ENCODE measurements at regions not wholly inside any gene's neighbourhood (a gene's known extent, or its start where the extent isn't known, plus 50 kb on each side); places are given as distances from the start of the nearest gene placed in this dataset.

DNA sequence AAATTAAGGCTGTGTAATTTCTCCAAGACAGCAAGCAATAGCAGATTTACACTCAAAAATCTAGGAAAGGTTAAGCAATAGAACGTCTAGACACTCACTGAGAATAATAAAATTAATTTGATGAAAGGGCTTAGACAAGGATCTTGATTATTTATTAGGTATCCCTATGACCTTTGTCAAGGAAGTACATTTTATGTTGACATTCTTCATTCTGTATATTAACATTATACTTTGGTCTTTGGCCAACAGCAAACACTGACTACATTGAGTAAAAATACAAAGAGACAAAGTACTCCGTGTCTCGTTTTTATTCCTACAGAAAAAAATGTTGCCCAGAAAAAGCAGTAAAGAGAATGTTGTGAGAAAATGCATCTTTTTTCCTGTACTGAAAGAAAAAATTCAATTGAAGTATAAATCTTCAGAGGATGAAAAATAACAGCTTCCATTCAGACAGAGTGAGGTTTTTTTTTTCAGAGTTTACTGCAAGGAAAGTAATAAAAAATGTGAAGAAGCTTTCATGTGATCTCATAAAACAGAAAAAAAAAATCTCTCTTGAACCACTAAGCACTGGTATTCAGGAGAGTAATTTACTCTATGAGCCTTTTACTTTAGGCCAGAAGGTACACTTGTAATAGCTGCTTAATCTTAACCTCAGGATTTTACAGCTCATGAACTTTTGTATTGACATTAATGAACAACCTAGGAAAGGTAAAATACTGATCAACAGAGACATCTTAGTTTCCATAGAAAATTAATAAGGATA lies 605.0 kb downstream of the FSCB start:
- no peak overlapping the region for H3K27ac ChIP-seq
- intact Hi-C loops (cut with DNase I; ENCODE audit: low total_unique reads): no loop called here
- no peaks in the 10 kb centered on the region for H3K36me3 ChIP-seq
- no peaks in the 10 kb centered on the region for H3K27me3 ChIP-seq (replicated peaks in 1 of 7)
- TF ChIP-seq, protein P1, sequence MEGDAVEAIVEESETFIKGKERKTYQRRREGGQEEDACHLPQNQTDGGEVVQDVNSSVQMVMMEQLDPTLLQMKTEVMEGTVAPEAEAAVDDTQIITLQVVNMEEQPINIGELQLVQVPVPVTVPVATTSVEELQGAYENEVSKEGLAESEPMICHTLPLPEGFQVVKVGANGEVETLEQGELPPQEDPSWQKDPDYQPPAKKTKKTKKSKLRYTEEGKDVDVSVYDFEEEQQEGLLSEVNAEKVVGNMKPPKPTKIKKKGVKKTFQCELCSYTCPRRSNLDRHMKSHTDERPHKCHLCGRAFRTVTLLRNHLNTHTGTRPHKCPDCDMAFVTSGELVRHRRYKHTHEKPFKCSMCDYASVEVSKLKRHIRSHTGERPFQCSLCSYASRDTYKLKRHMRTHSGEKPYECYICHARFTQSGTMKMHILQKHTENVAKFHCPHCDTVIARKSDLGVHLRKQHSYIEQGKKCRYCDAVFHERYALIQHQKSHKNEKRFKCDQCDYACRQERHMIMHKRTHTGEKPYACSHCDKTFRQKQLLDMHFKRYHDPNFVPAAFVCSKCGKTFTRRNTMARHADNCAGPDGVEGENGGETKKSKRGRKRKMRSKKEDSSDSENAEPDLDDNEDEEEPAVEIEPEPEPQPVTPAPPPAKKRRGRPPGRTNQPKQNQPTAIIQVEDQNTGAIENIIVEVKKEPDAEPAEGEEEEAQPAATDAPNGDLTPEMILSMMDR (IDR thresholded peaks at IDR 0.05 in 8 of 11, conservative IDR thresholded peaks at IDR 0.05 in 3 of 11): no peak
- TF ChIP-seq POLR2A (IDR thresholded peaks at IDR 0.05): no peak
- TF ChIP-seq POLR2AphosphoS5 (IDR thresholded peaks at IDR 0.05): no peak
- H3K9me3 ChIP-seq: peaks cover 0 to 17% (median 3%) of the 10 kb centered on the region in 8 donors
- DNase-seq: no peak
- 57 to 73% (median 69%) methylated on average over 3 of the region's 3 CpGs for whole genome bisulfite sequencing, 5 donors
- no peak overlapping the region for H3K4me3 ChIP-seq
- no peaks in the 10 kb centered on the region for H3K4me1 ChIP-seq

DNA sequence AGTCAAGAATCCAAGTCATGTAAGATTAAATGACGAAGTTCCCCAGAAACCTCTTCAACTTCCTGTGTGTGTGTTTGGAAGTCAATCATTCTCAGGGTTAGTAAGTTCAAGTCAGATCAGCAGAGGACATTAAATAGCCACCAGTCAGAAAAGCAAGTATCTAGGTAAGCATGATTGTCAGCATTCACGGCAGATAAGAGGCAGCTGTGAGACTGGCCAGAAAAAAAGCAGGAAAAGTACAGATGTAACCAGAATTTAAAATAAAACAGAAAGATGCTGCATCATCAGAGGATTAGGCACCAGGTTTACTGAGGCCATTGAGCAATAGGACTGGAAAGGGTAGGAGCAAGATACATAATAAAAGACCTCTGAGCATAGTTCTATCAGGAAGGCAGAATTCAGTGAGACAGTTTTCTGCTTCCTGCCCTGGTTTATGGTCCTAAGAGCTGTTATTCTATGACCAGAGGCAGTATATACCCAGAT lies 606.9 kb downstream of the FSCB start:
- H3K36me3 ChIP-seq: no peaks in the 10 kb centered on the region
- H3K9me3 ChIP-seq: peaks cover 0 to 5% (median 1%) of the 10 kb centered on the region in 8 donors
- WGBS, 5 donors: 9 to 24% (median 17%) methylated on average over 2 of the region's 2 CpGs
- H3K4me3 ChIP-seq: no peak overlapping the region
- H3K27me3 ChIP-seq (replicated peaks in 1 of 7): no peaks in the 10 kb centered on the region
- H3K4me1 ChIP-seq: no peaks in the 10 kb centered on the region
- TF ChIP-seq POLR2AphosphoS5 (IDR thresholded peaks at IDR 0.05): no peak
- TF ChIP-seq POLR2A (IDR thresholded peaks at IDR 0.05): no peak
- TF ChIP-seq, protein P1 (IDR thresholded peaks at IDR 0.05 in 8 of 11, conservative IDR thresholded peaks at IDR 0.05 in 3 of 11): no peak
- DNase-seq: no peak
- intact Hi-C loops (cut with DNase I; ENCODE audit: low total_unique reads): no loop called here
- H3K27ac ChIP-seq: no peak overlapping the region

DNA sequence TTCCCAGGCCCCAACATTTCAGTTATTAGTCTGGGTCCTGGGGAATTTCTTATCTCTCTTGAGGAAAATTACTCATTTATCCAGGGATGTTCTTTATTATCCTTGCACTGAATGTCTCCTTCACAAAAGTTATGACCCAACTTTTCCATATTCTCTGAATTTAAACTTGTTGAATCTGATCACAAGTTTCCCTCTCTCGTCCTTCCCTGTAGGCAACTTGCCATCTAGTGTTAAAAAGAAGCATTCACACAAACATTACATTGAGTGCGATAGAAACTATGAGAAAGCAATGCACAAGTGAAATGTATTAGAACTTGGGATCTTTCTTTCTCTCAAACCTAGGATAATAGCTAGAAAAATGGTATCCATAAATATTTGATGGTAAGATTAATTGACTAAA lies 608.4 kb downstream of the FSCB start:
- no peak for DNase-seq
- no peaks in the 10 kb centered on the region for H3K4me1 ChIP-seq

DNA sequence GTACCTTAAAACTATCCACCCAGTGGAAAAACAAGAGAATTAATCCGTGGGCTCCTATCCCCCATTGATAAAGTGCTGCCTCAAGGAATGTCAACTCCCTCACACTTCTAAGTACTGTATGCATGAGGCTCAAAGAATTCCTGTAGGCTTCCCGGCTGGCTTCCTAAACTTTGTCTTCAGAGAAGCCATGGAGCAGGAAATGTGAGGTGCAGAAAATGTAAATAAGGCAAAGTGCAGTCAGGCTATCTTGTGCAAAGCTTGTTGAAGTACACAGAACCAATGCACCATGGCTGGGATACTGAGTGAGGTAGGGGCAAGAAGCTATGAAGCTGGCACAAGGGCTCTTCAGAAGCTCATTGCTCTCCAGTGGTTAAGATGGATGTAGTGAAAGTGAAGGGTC lies 611.0 kb downstream of the FSCB start:
- H3K27ac ChIP-seq: no peak overlapping the region
- 55 to 81% (median 68%) methylated on average over 2 of the region's 2 CpGs for WGBS, 5 donors
- TF ChIP-seq, protein P1 (IDR thresholded peaks at IDR 0.05 in 8 of 11, conservative IDR thresholded peaks at IDR 0.05 in 3 of 11): no peak
- TF ChIP-seq POLR2AphosphoS5 (IDR thresholded peaks at IDR 0.05) (no peak), POLR2A (IDR thresholded peaks at IDR 0.05) (no peak)
- H3K9me3 ChIP-seq: no peaks in the 10 kb centered on the region
- no peaks in the 10 kb centered on the region for H3K4me1 ChIP-seq
- intact Hi-C loops (cut with DNase I; ENCODE audit: low total_unique reads): no loop called here
- no peaks in the 10 kb centered on the region for H3K36me3 ChIP-seq
- DNase-seq: no peak
- no peaks in the 10 kb centered on the region for H3K27me3 ChIP-seq (replicated peaks in 1 of 7)
- no peak overlapping the region for H3K4me3 ChIP-seq

More for the DNA sequence above, 608.4 kb downstream of the FSCB start:
- Histone ChIP-seq H3K27me3 (replicated peaks in 1 of 7) (no peaks in the 10 kb centered on the region), H3K36me3 (no peaks in the 10 kb centered on the region), H3K4me3 (no peak overlapping the region), H3K27ac (no peak overlapping the region), H3K9me3 (no peaks in the 10 kb centered on the region)
- WGBS, 5 donors: 65 to 79% (median 76%) methylated on average over 2 of the region's 2 CpGs
- TF ChIP-seq, protein P1 (IDR thresholded peaks at IDR 0.05 in 8 of 11, conservative IDR thresholded peaks at IDR 0.05 in 3 of 11): no peak
- TF ChIP-seq POLR2A (IDR thresholded peaks at IDR 0.05): no peak
- TF ChIP-seq POLR2AphosphoS5 (IDR thresholded peaks at IDR 0.05): no peak
- intact Hi-C loops (cut with DNase I; ENCODE audit: low total_unique reads): no loop called here

Data from spleen (tissue), 11 donors.